HCT116 (cell line): ENCODE measurements at regions not wholly inside any gene's neighbourhood (a gene's known extent, or its start where the extent isn't known, plus 50 kb on each side); places are given as distances from the start of the nearest gene placed in this dataset.

Experiments used
- ATAC-seq: fragments of 200-7000 bp; cut with Tn5 transposase; 2 replicates; pipeline ENCODE4 v1.9.1; 2020; ENCODE audit warnings: mild to moderate bottlenecking, moderate library complexity
- BruUV-seq: library from RNA; stranded (reverse); fragments of 400-500 nt; replicated peaks from 2 replicates; lab custom pipeline; 2021; lab: Mats Ljungman, UMichigan
- CTCF ChIA-PET: fragments of 300-600 bp; sonication (Branson Sonifier 250); formaldehyde crosslinking; loops from one replicate; lab custom pipeline; 2021; ENCODE audit warnings: antibody characterized with exemption; lab: Charles Lee
- POLR2A ChIA-PET: fragments of 300-600, 350-600 bp; sonication (Branson Sonifier 250); formaldehyde crosslinking; loops from one replicate; lab custom pipeline; 2021; ENCODE audit warnings: antibody characterized with exemption; lab: Charles Lee
- RAD21 ChIA-PET, 2 experiments: fragments of 300-600 bp; sonication (Branson Sonifier 250); formaldehyde crosslinking; loops; one replicate each; lab custom pipeline; 2023; ENCODE audit warnings: low total read pairs in 2 of 2; ENCODE audit not compliant: uncharacterized antibody in 2 of 2, unreplicated experiment in 2 of 2, low non-redundant PET in 1 of 2; lab: Charles Lee
- DNase-seq: peaks from one replicate; pipeline ENCODE4 v3.0.0-alpha.2; 2010; ENCODE audit warnings: low read depth, low spot score
- H2AFZ ChIP-seq: fragments of 200-600 bp; shearing (Covaris generic), sonication (generic); 2 replicates; pipeline ENCODE4 v1.6.1; 2017; ENCODE audit warnings: low read depth, mixed run types, mixed read lengths, antibody characterized with exemption, low read length; ENCODE audit not compliant: poor library complexity, severe bottlenecking
- H3K27ac ChIP-seq: 2 replicates; pipeline ENCODE4 v1.5.1; 2012; ENCODE audit warnings: low read depth, low read length
- H3K27me3 ChIP-seq: fragments of 200-600 bp; sonication (generic); 2 replicates; pipeline ENCODE4 v1.6.1; 2016; ENCODE audit warnings: mixed run types, low read length, mixed read lengths; ENCODE audit not compliant: insufficient read depth
- H3K36me3 ChIP-seq, 2 experiments: fragments of 200-500 bp in 1 of 2; fragments of 200-600 bp in 1 of 2; sonication (Bioruptor generic) in 1 of 2; sonication (generic) in 1 of 2; 2 replicates each; pipeline versions ENCODE4 v1.5.1 to v1.6.1; 2014 to 2016; ENCODE audit warnings: low read length in 2 of 2, inconsistent platforms in 1 of 2, mixed read lengths in 1 of 2, mixed run types in 1 of 2; ENCODE audit not compliant: insufficient read depth in 2 of 2, control insufficient read depth in 1 of 2
- H3K4me1 ChIP-seq, 2 experiments: fragments of 200-600 bp in 1 of 2; sonication (generic) in 1 of 2; 2 replicates each; pipeline versions ENCODE4 v1.5.1 to v1.6.1; 2012 to 2017; ENCODE audit warnings: low read length in 2 of 2, inconsistent platforms in 1 of 2, mild to moderate bottlenecking in 1 of 2, mixed read lengths in 1 of 2, mixed run types in 1 of 2, moderate library complexity in 1 of 2; ENCODE audit not compliant: insufficient read depth in 2 of 2, control insufficient read depth in 1 of 2
- H3K4me2 ChIP-seq: fragments of 200-600 bp; sonication (generic); 2 replicates; pipeline ENCODE4 v1.6.1; 2017; ENCODE audit warnings: mixed run types, low read length, mixed read lengths
- H3K4me3 ChIP-seq, 2 experiments: fragments of 200-600 bp in 1 of 2; sonication (generic) in 1 of 2; replicated peaks in 1 of 2; 2 replicates each; pipeline ENCODE4 v1.5.1; 2011 to 2016; ENCODE audit warnings: low read length in 2 of 2, control low read depth in 1 of 2, low read depth in 1 of 2, mild to moderate bottlenecking in 1 of 2, mixed read lengths in 1 of 2, mixed run types in 1 of 2
- H3K79me2 ChIP-seq: fragments of 200-600 bp; sonication (generic); 2 replicates; pipeline ENCODE4 v1.6.1; 2017; ENCODE audit warnings: mild to moderate bottlenecking, mixed run types, low read length, moderate library complexity, mixed read lengths; ENCODE audit not compliant: insufficient read depth
- H3K9ac ChIP-seq: fragments of 200-600 bp; sonication (generic); 2 replicates; pipeline ENCODE4 v1.6.1; 2016; ENCODE audit warnings: low read length, mixed read lengths
- H3K9me2 ChIP-seq: fragments of 200-600 bp; sonication (generic), shearing (Covaris generic); 2 replicates; pipeline ENCODE4 v1.6.1; 2017; ENCODE audit warnings: mixed run types, mild to moderate bottlenecking, moderate library complexity; ENCODE audit not compliant: insufficient read depth
- H3K9me3 ChIP-seq, 2 experiments: fragments of 200-500 bp in 1 of 2; fragments of 200-600 bp in 1 of 2; sonication (Bioruptor generic) in 1 of 2; sonication (generic) in 1 of 2; 2 replicates each; pipeline ENCODE4 v1.6.1; 2014 to 2017; ENCODE audit warnings: low read length in 2 of 2, mixed read lengths in 2 of 2, inconsistent platforms in 1 of 2, low read depth in 1 of 2, mild to moderate bottlenecking in 1 of 2, mixed run types in 1 of 2, moderate library complexity in 1 of 2; ENCODE audit not compliant: control insufficient read depth in 1 of 2, insufficient read depth in 1 of 2
- H4K20me1 ChIP-seq: fragments of 200-600 bp; sonication (generic), shearing (Covaris generic); 2 replicates; pipeline ENCODE4 v1.6.1; 2017; ENCODE audit warnings: mixed run types, mild to moderate bottlenecking, moderate library complexity; ENCODE audit not compliant: insufficient read depth
- CBX3 ChIP-seq: IDR thresholded peaks from 2 replicates; pipeline ENCODE4 v1.6.1; 2012; ENCODE audit warnings: low read depth
- EGR1 ChIP-seq: IDR thresholded peaks from 2 replicates; pipeline ENCODE4 v1.6.1; 2012; ENCODE audit warnings: low read depth
- EZH2phosphoT487 ChIP-seq: fragments of 200-600 bp; IDR thresholded peaks from 2 replicates; pipeline ENCODE4 v1.6.1; 2018; ENCODE audit warnings: antibody characterized with exemption, borderline replicate concordance
- JUND ChIP-seq: IDR thresholded peaks from 2 replicates; pipeline ENCODE4 v1.6.1; 2012
- POLR2A ChIP-seq: IDR thresholded peaks from 2 replicates; pipeline ENCODE4 v1.7.0; 2011; ENCODE audit warnings: borderline replicate concordance; ENCODE audit not compliant: insufficient read depth, insufficient read length; ENCODE audit errors: extremely low read depth
- POLR2AphosphoS5 ChIP-seq: IDR thresholded peaks from 2 replicates; pipeline ENCODE4 v1.6.1; 2011; ENCODE audit warnings: mild to moderate bottlenecking, low read depth, low read length, moderate library complexity
- SIN3A ChIP-seq: IDR thresholded peaks from 2 replicates; pipeline ENCODE4 v1.6.1; 2012; ENCODE audit warnings: low read depth
- ZBTB33 ChIP-seq: IDR thresholded peaks from 2 replicates; pipeline ENCODE4 v1.6.1; 2011; ENCODE audit warnings: mild to moderate bottlenecking, low read length, moderate library complexity; ENCODE audit not compliant: insufficient replicate concordance; ENCODE audit errors: extremely low read depth
- intact Hi-C: fragments of 100-400 bp; cut with micrococcal nuclease; formaldehyde crosslinking; loops from 2 replicates; pipeline ENCODE4 v1.10.0; 2022

- peaks cover 0 to 5% of the 10 kb centered on the region in 2 experiments; a peak in 2 of 4 replicates for H3K9me3 ChIP-seq
- H3K79me2 ChIP-seq = no peaks in the 10 kb centered on the region
- BruUV-seq = no TSS peak
- DNase-seq = no peak
- no peak overlapping the region for H3K4me3 ChIP-seq
- H3K9me2 ChIP-seq = no peaks in the 10 kb centered on the region
- CTCF ChIA-PET = no interaction called here
- no peaks in the 10 kb centered on the region for H4K20me1 ChIP-seq
- no peaks in the 10 kb centered on the region for H3K4me1 ChIP-seq
- no peak overlapping the region for H3K27ac ChIP-seq
- no peaks in the 10 kb centered on the region for H3K27me3 ChIP-seq
- TF ChIP-seq ZBTB33 = no peak
- TF ChIP-seq POLR2AphosphoS5 = no peak
- no peak for TF ChIP-seq JUND
- no peak for TF ChIP-seq SIN3A
- no peak for TF ChIP-seq POLR2A
- TF ChIP-seq EZH2phosphoT487 = no peak
- no peak for TF ChIP-seq EGR1
- TF ChIP-seq CBX3 = no peak
- TF ChIP-seq, all 23 proteins: peak for 0
- ChIA-PET RAD21 (no interaction called here), POLR2A (no interaction called here)
- no peak for ATAC-seq
- H3K9ac ChIP-seq = no peak overlapping the region
- H3K36me3 ChIP-seq = no peaks in the 10 kb centered on the region
- H2AFZ ChIP-seq = no peak overlapping the region
- no peak overlapping the region for H3K4me2 ChIP-seq
- intact Hi-C loops = no loop called here
Measured at GRCh38 chr4:123286903-123287466, 109.6 kb upstream of the SPRY1 start.
